HG03108 (cell line): ENCODE measurements at regions not wholly inside any gene's neighbourhood (a gene's known extent, or its start where the extent isn't known, plus 50 kb on each side); places are given as distances from the start of the nearest gene placed in this dataset.
"Not testable (repeated sequence)": the region's sequence is repeated elsewhere in the genome, so short reads cannot be mapped to it uniquely, and the experiment has no call there.

Source experiments
- ATAC-seq: cut with Tn5 transposase; IDR thresholded peaks from one replicate; pipeline ENCODE4 v1.9.1; 2021; ENCODE audit warnings: moderate library complexity; ENCODE audit not compliant: unreplicated experiment

DNA sequence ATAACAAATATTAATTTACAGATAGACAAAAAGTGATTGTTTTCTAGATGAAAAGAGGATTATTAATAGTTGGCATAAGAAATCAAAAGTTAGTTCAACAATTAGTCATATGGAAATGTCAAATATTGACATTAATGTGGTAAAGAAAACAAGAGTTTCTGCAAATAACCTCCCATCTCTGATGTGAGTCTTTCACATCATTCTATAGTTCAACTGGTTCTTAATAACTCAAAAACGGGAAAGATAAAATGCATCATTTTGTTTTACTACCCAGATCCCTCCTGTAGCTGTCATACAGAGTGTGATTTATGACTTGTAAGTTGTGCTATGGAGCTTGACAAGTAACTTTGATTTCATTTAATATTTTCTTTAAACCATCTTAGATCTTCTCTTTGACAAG is 594.8 kb downstream of the ZWINT start:
- no peak for ATAC-seq

DNA sequence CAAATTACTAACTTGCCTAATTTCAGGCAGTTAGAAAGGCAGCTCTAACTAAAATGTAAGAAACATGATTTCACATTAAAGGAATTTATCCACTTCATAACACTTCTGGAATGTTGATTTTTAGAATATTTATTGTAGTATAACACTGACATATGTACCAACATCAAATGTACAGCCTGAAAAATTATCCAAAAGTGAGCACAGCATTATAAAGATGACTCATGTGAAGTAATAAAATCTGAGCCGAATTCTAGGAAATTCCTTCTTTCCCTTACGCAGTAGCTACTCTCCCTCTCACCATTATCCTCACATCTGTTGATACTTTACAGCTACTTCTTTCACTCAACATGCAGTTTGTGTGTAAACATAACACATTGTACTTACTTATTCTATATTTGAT is 610.6 kb downstream of the ZWINT start:
- ATAC-seq = no peak

DNA sequence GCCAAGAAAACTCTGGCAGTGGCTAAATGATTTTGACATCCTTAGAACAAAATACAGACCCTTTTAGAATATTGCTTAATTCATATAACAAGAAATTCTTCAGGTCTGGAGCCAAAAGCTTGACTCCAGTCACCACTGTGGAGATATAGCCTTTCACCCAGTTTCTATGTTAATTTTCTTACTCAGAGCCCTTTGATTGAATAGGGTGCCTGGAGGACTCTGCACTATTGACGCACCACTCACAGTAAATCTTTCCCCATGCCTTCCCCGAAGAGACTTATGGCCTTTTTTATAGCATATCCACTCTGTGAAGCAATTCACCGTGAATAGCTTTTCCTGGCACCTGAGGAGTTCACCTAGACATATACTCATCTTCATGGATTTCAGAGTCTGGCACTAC is 613.8 kb downstream of the ZWINT start:
- no peak for ATAC-seq

DNA sequence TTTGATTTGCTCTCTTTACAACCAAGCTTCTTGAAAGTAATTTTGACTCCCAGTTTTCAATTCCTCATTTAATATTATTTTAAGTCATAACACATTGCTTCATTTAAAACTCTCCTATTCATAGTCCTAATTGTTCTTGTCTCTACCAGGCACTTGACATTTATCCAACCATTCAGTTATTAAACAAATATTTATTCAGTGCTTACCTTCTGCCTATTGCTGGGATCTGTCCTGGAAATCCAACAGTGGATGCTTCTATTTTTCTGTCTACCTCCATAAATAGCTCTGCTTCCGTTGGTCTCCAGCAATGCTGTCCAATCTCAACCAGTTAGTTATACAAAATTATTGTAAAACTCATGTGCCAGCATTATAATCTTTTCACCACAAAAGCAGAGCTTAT is 615.1 kb downstream of the ZWINT start:
- no peak for ATAC-seq

DNA sequence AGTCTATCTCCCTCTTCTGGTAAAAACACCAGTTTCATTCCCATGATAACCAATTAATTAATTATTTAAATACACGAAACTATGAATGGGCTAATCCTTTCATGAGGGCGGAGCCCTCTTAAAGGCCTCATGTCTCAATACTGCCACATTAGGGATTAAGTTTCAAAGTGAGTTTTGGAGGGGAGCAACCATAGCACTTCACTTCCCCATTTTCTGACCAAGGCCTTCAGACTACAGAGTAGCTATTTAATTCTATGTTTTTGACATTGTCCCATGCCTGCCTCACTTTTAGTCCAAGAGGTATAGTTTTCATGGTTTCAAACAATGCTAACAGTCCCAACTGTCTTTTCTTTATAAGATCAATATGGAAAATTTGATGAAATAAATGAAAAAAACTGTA is 618.6 kb downstream of the ZWINT start:
- no peak for ATAC-seq

DNA sequence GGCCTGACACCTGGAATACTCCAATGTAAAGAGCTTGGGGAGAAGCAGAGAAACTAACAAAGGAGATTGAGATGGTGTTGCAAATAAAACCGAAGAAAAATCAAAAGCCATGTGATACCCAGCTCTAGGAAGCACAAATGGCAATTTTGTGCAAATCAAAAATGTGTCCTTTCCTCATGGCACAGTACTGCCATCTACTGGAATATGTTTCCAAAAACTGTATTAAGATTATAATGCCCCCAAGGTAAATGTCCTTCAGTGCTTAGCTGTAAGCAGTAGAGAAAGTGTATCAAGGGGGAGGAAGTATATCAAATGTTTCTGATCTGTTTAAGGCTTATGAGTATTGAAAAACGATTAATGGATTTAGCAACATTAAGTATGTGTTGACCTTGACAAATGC is 620.3 kb downstream of the ZWINT start:
- not testable (repeated sequence) for ATAC-seq

DNA sequence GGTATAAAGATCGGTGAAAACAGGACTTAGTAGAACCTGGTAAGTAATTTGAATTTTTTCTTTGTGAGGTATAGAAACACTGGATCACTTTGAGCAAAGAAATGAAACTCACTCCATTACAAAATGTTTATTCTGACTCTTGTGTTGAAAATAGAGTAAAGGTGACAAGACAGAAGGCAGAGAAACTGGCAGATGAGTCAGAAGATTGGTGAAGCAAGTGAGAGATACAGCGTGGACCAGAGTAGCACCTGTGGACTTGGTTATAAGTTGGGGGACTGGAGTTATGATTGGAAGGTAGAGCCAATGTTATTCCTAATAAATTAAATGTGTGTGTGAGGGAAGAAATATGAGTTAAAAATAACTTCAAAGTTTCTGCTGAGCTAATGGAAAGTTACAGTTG is 620.9 kb downstream of the ZWINT start:
- no peak for ATAC-seq

DNA sequence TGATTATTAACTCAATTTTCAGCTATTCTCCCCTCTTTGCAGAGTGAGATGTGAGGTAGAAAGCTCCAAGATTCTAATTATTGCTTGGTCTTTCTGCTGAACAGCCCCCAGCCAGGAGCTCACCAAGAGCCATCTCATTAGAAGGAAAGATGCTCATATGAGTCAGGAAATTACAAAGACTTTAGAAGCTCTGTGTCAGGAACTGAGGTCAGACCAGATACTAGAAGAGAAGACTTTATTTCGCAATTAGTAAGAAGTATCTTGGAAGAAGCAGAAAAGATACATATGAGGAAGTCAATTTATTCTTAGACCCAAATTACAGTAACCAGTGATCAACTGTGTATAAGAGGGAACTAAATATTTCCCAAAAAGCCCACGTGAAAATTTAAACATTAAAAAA is 626.9 kb downstream of the ZWINT start:
- ATAC-seq = no peak

DNA sequence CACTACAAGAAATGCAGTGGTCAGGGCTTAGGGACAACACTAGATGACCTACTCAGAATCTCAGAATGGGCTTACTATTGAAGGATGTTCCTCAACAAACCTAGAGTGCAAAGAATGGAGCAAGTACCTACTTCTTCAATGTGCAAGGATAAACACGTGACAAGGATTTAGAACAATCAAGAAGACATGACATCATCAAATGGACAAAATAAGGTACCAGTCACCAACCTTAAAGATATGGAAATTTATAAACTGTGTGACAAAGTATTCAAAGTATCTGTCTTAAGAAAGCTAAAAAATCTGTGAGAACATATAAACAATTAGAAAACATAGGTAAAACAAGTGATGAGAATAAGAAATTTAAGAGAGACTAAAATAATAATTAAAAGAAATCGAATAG is 656.1 kb downstream of the ZWINT start:
- no peak for ATAC-seq

DNA sequence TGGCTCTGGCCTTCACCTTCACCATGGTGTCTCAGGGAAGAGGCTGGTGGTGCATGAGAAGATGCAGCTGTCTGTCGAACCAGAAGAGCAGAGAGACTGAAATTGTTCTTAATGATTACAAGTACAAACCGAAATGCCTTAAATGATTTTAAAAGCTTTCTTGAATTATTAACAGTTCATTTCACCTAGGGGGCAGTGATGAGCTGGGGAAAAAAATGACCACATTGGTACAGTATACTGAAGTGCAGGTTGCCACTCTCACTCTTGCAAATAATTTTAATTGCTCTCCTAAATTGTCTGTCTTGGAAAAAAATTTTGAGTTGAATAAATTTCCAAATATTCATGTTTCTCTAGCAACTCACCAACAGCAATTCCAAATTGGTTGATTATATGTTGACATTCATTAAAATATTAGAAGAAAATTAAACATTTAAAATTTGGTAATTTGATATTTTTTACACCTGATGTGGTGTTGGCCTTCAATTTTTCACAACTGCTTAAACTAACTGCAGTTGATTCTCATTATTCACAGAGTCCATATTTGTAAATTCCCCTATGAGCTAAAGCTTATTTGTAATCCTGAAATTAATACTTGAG is 692.6 kb downstream of the ZWINT start:
- ATAC-seq = no peak

DNA sequence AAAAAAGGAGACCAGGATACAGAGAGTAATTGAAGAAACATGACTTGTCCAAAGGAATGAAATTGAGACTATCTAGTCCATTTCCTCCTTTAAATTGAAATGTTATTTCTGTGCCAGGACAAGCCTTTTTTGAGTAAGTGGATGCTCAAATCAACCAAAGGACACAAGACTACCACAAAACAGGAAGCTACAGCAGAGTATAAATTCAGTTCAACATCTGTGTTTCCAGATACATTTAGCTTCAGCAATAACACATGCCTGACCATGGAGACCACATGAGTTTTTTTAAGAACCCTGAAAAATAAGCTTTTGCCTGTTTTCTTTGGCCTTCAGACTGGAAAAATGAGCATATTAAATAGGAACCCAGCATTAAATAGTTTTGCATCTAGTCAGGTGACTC is 707.5 kb downstream of the ZWINT start:
- ATAC-seq = no peak

DNA sequence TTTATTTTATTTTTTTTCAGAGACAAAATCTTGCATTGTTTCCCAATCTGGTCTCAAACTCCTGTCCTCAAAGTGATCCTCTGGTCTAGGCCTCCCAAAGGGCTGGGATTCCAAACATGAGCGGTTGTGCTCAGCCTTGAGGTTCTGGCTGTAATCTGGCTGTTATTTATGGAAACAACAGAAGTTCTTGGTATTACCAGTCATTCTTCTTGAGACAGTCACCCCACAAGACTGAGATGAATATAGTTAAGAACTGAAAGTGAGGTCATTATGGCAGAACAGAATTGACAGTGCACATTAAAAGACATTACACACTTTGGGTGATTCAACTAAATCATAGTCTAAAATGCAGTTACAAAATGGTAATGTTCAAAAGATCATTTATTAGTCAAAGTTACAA is 719.5 kb downstream of the ZWINT start:
- no peak for ATAC-seq

DNA sequence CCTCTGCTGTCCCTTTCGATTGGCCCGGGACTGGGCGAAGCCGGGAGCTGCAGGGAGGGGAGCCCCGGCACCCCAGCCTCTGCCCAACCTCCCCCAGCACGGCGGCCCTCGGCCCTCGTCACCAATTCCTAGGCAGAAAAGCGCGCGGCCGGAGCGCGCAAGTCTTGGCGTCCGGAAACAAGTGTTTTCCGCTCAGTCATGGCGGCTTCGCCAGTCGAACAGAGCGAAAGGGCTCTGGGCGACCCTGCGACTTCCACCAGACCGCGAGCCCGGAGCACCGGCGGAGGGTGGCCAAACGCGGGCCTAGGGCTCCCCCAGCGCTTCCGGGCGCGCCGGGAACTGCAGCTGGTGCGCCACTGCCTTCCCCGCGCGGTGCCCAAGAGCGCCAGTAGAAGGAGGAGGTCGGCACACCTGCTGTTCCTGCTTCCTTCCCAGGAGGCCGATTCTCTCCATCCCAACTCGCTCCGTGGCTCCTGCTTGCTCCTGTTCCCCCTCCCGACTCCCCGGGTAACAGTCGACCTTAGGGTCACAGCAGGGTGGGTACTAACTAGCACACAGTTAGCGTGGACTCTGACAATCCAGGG is 729.9 kb downstream of the ZWINT start:
- ATAC-seq = peak; percentile 68

DNA sequence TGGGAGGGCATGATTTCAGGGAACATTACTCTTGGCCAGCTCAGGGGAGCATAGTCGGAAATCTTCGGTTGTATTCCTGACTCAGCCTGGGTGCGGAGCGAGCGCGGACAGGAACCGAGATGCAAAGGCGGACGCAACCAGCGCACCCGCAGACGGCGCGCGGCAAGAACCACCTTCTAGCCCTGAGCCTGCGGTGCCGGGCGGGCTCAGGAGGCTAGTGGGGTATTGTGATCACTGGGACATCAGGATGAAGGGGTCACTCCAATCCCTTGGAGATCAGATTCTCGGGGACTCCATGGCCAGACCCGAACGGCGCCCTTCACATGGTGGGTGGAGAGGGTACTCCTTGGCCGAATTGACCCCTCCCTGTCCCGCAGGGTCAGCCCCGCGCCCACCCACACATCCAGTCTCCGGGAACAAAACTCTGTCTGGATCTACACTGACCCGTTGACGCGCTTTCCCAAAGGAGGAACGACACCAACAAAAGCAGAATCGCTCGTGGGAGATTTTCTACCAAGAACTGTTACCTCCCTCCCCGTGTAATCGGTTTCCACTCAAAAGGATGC is 730.5 kb downstream of the ZWINT start:
- ATAC-seq = no peak

DNA sequence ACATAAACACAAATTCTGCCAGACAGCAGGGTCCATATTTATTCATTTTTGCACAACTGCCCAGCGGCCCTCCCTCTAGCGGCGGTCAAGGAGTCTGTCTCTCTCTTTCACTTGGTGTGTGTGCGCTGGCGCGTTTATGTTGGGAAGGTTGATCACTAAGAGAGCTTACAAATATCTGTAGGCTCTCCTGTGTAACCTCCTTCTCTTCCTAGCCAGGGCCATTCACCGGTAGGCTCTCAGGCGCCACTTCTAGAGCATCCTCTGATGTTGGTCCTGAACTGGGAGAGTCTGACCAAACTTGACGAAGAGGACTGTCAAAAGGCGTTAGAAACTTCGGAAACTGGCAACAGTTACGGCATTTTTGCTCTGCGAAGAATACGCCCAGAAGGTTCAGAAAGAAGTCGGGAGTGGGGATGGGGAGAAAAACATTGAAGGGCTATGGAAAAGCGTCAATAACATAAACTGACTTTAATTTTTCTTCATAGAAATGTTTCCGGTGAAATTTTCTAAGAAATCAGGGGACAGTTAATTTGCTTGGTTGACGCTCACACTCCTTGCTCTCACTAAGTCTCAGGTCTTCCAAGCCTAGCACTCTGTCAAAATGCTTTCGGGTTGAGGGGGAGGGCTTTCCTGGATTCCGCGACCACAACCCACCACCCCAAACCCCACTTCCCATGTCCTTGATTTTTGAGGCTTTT is 731.1 kb downstream of the ZWINT start:
- no peak for ATAC-seq

DNA sequence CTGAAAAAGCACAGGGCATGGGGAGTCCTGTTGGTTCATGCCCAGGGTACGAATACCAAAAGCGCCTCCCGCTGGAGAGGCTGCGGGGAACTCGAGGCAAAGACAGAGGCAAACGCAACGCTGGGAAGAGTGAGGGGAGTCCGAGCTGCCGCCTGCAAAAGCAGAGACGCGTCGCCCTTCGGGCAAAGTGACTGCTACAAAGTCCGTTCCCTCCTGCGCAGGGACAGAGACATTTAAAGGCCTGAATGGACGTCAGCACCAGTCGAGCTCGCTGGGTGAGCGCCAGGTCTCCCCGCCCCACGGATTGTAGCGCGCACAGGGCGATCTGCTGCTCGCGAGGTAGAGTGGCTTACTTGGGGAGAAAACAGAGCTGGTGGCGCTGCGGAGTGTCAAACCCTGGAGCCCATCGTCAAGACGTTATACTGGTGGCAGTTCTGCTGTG is 732.8 kb downstream of the ZWINT start:
- ATAC-seq = no peak

DNA sequence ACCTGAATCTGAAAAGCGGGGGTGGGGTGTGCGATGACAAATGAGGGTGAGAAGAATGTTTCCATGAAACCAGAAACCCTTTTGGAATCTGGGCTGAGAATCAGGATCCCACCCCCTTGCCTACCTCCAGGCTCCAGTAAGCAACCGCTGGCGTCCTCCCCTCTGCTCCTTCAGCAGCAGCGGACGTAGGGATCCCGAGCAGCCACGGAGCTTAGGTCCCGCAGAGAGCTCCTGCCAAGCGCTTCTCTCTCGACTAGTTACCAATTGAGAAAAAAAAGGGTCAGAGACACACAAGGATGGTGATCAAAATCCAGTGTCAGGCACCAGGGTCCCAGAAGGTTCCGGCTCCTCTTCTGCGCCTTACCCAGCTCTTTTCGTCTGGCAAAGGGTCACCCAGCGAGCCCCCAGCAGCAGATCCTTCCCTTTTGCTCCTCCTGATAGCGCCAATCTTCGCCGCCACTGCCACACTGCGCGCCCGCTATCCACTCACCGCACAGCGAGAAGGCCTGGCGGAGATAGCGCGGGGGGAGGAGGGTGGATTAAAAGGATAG is 733.5 kb downstream of the ZWINT start:
- ATAC-seq = no peak

DNA sequence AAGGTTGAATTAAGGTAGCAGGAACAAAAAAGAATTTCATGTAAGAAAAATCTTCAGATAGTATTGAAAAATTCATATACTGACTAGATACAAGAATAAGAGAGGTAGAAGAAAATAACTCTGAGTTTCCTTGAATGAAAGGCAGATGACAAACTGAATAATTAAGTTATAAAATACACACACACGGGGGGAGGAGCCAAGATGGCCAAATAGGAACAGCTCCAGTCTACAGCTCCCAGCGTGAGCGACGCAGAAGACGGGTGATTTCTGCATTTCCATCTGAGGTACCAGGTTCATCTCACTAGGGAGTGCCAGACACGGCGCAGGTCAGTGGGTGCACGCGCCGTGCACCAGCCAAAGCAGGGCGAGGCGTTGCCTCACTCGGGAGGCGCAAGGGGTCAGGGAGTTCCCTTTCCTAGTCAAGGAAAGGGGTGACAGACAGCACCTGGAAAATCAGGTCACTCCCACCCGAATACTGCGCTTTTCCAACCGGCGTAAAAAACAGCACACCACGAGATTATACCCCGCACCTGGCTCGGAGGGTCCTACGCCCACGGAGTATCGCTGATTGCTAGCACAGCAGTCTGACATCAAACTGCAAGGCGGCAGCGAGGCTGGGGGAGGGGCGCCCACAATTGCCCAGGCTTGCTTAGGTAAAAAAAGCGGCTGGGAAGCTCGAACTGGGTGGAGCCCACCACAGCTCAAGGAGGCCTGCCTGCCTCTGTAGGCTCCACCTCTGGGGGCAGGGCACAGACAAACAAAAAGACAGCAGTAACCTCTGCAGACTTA is 759.2 kb downstream of the ZWINT start:
- ATAC-seq = not testable (repeated sequence)

DNA sequence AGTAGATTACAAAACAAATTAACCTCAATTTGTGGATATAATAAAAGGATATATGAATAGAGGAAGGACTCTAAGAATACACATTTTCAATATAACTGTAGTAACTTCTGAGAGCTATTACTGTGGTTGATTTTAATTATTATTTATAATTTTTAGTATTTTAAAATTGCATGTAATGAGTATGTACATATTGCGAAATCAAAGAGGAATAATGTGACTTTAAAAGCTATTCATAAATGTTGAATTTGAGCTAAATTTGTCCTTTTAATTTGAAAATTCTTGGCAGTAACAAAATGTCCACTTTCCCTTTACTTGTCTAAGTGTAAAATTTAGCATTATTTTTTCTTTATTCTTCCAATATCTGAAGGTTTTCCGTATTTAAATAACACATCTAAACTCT is 750.6 kb upstream of the PCDH15 start:
- ATAC-seq = no peak

DNA sequence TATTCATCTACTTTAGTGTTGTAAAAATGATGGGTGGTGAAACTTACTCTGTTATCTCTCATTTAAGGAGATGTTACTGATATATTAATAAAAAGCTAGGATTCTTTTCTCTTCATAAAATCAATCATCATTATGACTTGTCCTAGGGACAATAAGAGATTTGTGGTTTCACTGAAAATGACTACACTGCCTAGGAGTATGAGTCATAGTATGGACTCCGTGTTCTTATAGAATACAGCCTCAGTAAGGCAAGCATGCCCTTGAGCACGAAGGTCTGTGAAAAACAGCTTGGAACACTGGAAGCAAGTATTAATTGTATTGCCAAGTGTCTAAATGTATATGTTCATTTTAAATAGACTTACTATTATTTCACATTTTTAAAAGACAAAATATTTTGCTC is 749.2 kb upstream of the PCDH15 start:
- no peak for ATAC-seq

DNA sequence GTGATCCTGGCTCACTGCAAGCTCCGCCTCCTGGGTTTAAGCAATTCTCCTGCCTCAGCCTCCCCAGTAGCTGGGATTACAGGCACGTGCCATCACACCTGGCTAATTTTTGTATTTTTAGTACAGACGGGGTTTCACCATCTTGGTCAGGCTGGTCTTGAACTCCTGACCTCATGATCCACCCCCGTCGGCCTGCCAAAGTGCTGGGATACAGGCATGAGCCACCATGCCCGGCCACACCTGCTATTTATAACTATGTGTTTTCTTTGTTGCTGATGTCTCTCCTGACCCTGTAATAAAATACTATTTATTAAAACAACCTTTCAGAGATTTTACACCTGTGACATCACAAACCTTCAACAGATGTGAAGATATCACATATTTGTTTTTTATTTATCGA is 736.5 kb upstream of the PCDH15 start:
- not testable (repeated sequence) for ATAC-seq
